HEK293T (cell line): ENCODE measurements at regions not wholly inside any gene's neighbourhood (a gene's known extent, or its start where the extent isn't known, plus 50 kb on each side); places are given as distances from the start of the nearest gene placed in this dataset.

Experiments
- BHLHE40 ChIP-seq: fragments of 450-650 bp; IDR thresholded peaks from 2 replicates; pipeline ENCODE4 v1.6.1; 2016; ENCODE audit warnings: mild to moderate bottlenecking, moderate library complexity, borderline replicate concordance
- ELF4 ChIP-seq: fragments of 450-650 bp; IDR thresholded peaks from 2 replicates; pipeline ENCODE4 v1.6.1; 2017; ENCODE audit warnings: antibody characterized with exemption
- FOXK2 ChIP-seq: fragments of 450-650 bp; IDR thresholded peaks from 2 replicates; pipeline ENCODE4 v1.6.1; 2016; ENCODE audit warnings: mild to moderate bottlenecking
- HDGF ChIP-seq: fragments of 450-650 bp; IDR thresholded peaks from 2 replicates; pipeline ENCODE4 v1.6.1; 2017; ENCODE audit warnings: antibody characterized with exemption, borderline replicate concordance

DNA sequence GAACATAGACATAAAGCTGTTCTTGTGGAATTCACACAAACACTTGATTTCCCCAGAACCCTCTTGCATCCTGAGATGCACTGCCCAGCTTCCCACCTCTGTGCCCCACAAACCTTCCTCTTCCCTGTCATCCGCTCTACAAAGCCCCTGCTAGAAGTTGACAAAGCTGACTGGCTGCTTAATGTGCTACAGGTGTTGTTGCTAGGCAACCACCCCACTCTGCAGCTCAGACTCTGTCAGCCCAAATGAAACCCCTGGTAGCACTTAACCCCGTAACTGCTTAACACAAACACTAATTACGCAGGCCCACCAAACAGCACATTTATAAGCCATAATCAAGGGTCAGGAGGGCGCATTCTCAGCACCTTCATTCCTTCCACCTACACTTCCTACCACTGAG is 172.0 kb upstream of the CADM1 start:
- no peak for TF ChIP-seq FOXK2
- TF ChIP-seq BHLHE40: no peak
- TF ChIP-seq ELF4: no peak
- TF ChIP-seq HDGF: no peak
